HG03280 (cell line): ENCODE measurements at regions not wholly inside any gene's neighbourhood (a gene's known extent, or its start where the extent isn't known, plus 50 kb on each side); places are given as distances from the start of the nearest gene placed in this dataset.

Experiments
- ATAC-seq: cut with Tn5 transposase; IDR thresholded peaks from one replicate; pipeline ENCODE4 v1.9.1; 2021; ENCODE audit warnings: mild to moderate bottlenecking, moderate library complexity; ENCODE audit not compliant: unreplicated experiment

DNA sequence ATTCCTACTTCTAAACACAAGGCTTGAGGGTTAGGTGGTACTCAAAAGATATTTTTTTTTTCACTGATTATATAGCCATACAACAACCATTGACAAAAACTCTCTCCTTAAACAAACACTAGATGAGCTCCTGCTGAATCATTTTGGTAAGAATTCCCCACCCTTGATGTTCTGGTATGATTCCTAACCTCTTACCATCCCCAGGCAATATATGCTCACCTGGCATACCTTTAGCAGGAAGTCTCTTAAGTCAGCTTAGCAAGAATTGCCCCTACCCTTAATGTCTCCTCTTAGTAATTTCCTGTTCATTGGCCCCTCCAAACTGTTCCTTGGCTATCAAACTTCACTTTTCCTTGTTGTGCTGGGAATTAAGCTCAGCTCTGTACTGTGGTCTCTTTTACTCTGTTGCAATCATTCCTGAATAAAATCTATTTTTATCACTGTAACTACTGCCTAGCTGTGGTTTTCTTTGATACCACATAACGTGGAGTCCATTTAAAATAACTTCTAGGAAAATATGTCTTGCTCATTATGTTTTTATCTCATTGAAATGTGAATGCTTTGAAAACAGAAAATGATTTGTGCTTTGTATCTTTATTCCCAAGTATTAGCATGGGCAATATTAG is 712.6 kb downstream of the SLC16A7 start:
- ATAC-seq, result no peak

DNA sequence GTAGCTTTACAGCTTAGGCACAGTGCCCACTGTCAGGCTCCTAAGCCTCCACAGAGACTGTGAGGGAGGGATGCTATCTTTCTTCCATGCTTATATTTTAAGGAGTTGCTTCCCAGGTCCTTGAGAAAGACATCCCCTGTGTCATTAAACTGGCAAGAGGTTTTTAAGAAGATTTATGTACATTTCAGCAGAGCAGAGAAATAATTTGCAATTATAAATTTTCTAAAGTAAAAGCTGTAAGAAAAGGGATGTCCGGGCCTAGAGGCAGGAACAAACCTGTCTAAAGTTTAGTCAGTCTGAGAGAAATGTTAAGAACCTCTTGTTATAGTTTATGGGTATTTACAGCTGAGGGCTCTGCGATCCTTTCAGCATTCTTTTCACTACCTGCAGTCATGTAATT is 716.1 kb downstream of the SLC16A7 start:
- no peak for ATAC-seq

GRCh38 chr12:60317361-60317760 is 721.5 kb downstream of the SLC16A7 start:
- ATAC-seq, result no peak

- no peak for ATAC-seq
Observed at GRCh38 chr12:60324746-60325145, 728.9 kb downstream of the SLC16A7 start.

GRCh38 chr12:60333461-60333860 is 737.6 kb downstream of the SLC16A7 start:
- ATAC-seq, result no peak

DNA sequence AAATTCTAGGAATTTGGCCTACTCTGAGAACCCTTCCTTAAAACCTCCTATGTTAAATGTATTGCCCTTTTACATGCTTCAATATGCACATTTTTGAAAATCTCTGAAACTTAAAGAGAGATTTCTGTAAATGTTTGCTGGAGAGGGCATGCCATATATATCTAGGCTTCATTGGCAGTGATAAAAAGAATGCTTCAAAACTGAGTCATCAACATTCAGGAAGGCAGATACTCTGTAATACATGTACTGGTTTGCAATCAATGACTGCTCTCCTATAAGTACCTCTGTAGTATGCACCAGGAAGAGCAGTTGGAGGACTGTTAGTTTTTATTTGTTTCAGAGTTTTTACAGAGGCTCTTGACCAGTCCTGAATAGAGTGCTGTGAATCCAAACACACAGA is 739.9 kb downstream of the SLC16A7 start:
- no peak for ATAC-seq

GRCh38 chr12:60337839-60338549 is 742.2 kb downstream of the SLC16A7 start:
- no peak for ATAC-seq

DNA sequence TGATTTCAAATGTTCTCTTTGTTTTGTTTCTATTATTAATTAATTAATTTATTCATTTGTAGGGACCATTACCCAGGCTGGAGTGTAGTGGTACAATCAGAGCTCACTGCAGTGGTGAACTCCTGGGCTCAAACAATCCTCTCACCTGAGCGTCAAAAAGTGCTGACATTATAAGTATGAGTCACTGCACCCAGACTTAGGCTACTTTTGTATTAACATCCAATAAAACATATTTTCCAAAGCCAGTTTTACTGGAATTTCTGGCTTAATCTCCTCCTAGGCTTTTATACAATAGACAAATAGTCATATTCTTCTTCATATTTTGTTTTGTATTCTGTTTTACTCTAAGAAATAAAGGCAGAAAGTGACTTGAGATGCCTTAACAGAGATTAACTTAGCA is 749.6 kb downstream of the SLC16A7 start:
- ATAC-seq, result no peak

GRCh38 chr12:60349232-60349978 is 753.6 kb downstream of the SLC16A7 start:
- ATAC-seq, result no peak

DNA sequence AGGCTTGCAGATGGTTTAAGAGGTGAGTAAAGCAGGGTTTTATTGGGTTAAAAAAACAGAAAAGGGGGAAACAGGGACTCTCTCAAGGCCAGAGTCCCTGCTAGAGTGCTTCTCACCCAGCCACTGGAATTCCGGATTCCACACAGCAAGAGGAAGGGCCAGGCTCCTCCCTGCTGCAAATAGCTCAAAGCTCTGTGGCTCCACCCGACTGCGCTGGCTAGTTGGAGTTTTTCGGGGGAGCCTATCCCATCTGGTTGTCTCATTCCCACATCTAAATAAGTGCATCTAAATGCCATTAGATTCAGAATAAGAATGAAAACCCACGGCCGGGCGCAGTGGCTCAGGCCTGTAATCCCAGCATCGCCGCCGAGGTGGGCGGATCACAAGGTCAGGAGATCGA is 791.5 kb downstream of the SLC16A7 start:
- ATAC-seq, result no peak

DNA sequence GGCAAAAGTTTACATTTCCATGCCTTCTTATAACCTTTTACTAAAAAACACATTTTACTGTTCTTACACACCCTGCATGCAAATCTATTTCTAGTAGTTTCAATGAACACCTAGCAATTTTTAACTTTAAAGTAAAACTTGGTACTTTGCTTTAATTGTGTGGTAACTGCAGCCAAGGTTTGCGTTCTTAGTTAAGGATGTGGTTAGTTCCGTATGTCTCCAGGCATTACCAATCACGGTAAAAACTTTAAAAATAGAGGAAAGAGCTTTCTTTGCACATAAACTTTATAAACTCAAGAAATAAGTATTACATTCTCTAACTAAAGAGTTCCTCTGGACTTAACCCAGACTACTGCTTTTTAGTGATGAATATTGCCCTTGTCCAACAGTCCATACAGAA is 795.2 kb downstream of the SLC16A7 start:
- no peak for ATAC-seq

DNA sequence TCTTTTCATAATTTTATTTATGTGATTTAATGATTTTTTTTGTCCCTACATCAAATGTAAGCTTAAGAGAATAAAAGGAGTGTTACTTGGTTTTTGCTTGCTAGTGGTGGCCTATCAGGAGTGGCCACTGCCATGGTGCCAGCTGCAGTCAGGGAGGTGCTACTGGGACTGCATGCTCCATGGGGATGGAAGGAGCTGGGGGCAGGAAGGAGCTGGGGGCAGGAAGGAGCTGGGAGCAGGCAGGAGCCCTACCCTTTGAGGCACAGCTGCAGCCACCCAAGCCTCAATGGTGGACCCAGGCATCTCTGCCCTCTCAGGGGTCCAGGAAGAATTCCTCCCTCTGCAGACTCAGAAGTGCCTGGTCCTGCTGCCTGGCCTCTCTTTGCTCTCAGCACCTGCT is 796.0 kb downstream of the SLC16A7 start:
- ATAC-seq, result no peak

DNA sequence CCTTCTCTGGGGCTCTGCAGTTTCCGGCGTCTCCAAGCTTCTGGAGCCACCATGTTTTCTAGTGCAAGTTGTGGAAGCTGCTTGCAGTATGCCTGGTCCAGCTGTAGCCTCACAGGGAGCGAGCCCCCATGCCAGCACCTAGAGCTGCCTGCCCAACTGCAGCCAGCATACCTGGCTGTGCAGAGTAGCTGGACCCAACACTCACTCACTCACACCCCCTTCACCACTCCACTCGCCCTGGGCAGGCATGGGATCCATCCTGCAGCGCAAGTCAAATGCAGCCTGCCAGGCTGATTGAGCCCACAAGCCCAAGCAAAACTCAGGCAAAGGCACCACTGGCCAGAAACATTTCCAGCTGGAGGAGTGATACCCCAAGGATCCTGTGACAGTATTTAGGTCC is 797.3 kb downstream of the SLC16A7 start:
- no peak for ATAC-seq

DNA sequence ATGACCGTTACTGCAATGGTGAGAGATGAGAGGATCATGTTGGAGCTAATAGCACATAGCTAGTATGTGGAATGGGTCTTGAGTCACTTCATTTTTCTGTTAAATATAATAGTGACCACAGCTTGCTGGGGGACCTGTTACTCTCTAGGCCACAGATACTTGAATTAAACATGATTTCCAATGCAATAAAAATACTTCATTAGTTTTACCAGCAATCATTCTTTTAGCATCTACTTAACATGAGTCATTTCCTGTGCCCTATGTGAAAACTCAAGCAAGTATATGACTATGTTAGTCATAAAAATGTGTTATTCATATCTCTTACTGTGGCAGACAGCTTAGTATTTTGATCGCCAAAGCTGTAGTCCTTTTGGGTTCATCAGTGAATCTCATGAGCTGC is 798.8 kb downstream of the SLC16A7 start:
- no peak for ATAC-seq

DNA sequence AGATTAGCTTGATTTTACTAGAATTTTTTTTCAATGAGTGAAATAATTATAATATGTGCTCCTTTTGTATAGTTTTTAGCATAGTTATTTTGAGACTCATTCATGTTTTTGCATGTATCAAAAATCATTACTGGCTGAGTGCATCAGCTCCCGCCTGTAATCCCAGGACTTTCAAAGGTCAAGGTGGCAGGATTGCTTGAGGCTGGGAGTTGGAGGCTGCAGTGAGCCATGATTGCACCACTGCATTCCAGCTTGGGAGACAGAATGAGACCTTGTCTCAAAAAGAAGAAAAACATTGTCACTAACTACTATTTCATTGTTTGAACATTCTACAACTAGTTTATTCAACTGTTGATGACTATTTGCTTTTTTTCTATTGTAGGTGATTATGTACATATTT is 802.7 kb downstream of the SLC16A7 start:
- ATAC-seq, result no peak

- no peak for ATAC-seq
Observed at GRCh38 chr12:60399064-60399463, 803.2 kb downstream of the SLC16A7 start.

DNA sequence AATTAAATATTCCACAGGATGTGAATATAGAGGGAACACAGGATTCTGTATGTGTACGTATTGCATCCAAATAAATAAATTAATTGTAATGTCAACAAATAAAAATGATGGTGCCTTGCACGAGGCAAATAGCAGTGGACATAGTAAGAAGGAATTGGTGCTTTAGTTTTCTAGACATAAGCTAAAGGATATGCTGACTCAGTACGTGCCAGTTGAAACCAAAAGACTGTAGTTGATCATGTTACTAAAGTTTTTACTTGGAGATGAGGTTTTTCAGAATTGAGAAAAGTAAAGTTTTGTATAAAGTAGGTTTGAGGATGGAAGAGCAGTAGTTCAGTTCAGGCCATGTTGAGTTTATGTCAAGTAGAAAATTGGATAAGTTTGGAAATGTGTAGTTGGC is 807.2 kb downstream of the SLC16A7 start:
- no peak for ATAC-seq

- ATAC-seq, result no peak
Observed at GRCh38 chr12:60415351-60415750, 819.5 kb downstream of the SLC16A7 start.

DNA sequence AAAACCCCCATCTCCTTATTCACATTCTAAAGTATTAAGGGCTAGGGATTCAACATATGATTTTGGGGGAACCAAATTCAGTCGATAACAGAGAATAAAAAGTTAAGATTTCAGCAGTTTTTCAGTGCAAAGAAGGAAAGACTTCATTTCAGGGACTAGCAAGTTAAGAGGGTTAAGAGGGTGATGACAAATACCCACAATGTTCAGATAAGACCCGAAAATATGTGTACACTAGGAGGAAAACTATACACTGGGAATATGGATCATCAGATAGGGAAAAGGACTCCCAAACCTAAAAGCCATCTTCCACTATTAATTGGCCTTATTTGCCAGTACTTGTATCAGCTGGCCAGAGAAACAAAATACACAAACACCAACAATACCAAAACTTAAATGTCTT is 824.2 kb downstream of the SLC16A7 start:
- no peak for ATAC-seq

DNA sequence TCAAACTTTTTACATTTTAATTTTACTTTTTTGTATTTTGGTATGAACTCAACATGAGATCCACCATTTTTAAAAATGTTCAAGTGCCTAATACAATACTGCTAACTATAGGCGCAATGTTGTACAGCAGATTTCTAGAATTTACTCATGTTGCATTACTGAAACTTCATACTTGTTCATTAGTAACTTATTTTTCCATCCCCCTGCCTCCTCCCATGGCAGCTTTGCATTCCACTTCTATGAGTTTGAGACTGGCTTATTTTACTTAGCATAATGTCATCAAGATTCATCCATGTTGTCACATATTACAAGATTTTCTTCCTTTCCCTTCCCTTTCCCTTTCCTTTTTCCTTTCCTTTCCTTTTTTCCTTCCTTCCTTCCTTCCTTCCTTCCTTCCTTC is 825.9 kb downstream of the SLC16A7 start:
- ATAC-seq, result no peak

DNA sequence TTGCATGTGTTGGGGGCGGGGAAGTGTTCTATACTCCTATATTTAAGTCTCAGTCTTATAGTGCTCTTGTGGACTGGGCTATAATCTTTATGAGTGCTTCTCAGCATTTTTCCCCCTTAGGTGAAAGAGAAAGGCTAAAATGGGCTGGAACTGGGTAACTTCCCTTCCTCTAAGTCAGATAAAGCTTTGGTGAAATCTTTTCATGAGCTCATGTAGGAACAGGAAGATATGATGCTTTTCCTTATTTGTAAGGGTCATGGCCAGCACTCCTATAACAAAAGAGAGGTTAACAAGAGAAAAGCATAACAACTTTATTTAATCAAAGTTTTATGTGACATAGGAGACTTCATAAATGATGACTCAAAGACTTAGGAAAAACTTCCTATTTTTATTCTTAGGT is 841.5 kb downstream of the SLC16A7 start:
- no peak for ATAC-seq

- no peak for ATAC-seq
Observed at GRCh38 chr12:60441577-60441976, 845.7 kb downstream of the SLC16A7 start.
